Tibial nerve (tissue), 4 donors: ENCODE measurements at regions not wholly inside any gene's neighbourhood (a gene's known extent, or its start where the extent isn't known, plus 50 kb on each side); places are given as distances from the start of the nearest gene placed in this dataset.

Source experiments
- EP300 ChIP-seq, 2 donors: sonication (generic); formaldehyde crosslinking; IDR thresholded peaks; one replicate each; pipeline ENCODE4 v1.6.1; 2017; ENCODE audit warnings: antibody characterized with exemption in 2 of 2, mild to moderate bottlenecking in 1 of 2
- POLR2A ChIP-seq, 2 donors: fragments of 450-650 bp; IDR thresholded peaks; one replicate each; pipeline ENCODE4 v1.6.1; 2017; ENCODE audit warnings: antibody characterized with exemption in 2 of 2, mild to moderate bottlenecking in 2 of 2, moderate library complexity in 2 of 2
- TF ChIP-seq, protein P1 (sequence below), 5 experiments: fragments of 200-600 bp in 3 of 5; fragments of 450-650 bp in 2 of 5; sonication (generic) in 3 of 5; IDR thresholded peaks; one replicate each; pipeline ENCODE4 v1.5.1; 2016 to 2019; ENCODE audit warnings: antibody characterized with exemption in 5 of 5, mild to moderate bottlenecking in 3 of 5, moderate library complexity in 2 of 5

DNA sequence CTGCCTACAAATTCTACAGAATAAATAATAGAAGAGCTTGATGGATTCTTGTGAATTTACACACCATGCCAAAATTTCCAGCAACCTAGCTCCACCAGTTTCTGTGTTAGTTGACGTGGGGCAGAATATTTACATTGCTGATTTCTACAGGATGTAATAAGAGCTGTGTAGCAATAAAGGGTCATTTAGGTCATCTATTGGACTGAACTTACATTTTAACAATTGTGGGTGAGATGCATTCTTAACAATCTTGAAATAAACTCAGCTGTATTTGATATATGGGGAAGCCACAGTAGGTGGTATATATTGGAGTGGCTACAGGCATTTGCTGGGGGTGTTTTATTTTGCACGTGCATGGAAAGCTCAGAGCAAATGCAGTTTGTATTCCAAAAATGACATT lies 655.3 kb downstream of the IQCM start:
- TF ChIP-seq, protein P1, sequence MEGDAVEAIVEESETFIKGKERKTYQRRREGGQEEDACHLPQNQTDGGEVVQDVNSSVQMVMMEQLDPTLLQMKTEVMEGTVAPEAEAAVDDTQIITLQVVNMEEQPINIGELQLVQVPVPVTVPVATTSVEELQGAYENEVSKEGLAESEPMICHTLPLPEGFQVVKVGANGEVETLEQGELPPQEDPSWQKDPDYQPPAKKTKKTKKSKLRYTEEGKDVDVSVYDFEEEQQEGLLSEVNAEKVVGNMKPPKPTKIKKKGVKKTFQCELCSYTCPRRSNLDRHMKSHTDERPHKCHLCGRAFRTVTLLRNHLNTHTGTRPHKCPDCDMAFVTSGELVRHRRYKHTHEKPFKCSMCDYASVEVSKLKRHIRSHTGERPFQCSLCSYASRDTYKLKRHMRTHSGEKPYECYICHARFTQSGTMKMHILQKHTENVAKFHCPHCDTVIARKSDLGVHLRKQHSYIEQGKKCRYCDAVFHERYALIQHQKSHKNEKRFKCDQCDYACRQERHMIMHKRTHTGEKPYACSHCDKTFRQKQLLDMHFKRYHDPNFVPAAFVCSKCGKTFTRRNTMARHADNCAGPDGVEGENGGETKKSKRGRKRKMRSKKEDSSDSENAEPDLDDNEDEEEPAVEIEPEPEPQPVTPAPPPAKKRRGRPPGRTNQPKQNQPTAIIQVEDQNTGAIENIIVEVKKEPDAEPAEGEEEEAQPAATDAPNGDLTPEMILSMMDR (IDR thresholded peaks at IDR 0.05) = no peak
- TF ChIP-seq EP300 (IDR thresholded peaks at IDR 0.05) = no peak
- TF ChIP-seq POLR2A (IDR thresholded peaks at IDR 0.05) = no peak
